Islet of Langerhans (tissue), 1 donor: ENCODE measurements at regions not wholly inside any gene's neighbourhood (a gene's known extent, or its start where the extent isn't known, plus 50 kb on each side); places are given as distances from the start of the nearest gene placed in this dataset.

Experiments
- FAIRE-seq: peaks from one replicate; lab custom pipeline; 2011; peaks lifted over from hg19 to GRCh38; lab: Jason Lieb, UNC

DNA sequence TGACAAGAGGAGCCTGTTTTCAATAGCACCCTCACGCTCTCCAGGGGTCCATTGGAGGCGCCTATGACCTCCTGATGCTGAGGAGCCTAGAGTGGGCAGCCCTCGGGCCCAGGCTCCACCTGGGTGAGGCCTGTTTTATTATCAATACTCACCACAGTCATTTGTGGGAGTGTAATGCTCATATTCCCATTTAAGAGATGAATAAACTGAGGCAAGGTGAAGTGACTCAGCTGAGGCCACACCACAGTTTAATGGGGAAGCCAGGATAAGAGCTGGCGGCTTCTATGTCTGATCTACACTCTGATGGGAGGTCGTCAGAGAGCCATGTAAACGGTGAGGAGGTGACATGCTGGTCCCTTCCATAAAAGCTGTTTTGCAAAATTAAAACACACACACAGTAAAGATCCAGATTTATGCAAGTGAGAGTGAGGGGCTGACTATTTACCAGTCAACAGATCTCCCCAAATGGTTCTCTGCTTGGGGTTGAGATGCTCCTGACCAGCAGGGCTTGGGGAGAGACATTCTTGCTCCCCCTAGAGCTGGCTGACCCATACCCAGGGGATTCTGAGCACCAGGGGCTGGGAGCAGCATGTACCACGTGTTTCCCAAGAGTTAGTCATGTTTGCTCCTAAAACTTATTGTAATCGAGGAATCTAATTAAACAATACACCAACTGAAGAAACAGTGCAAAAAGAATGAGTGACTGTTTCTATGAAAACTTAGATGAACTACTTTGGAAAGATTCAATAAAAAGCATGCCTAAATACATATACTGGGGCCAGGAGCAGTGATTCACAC, 81.0 kb upstream of the INSIG1 start:
- no peak for FAIRE-seq

- FAIRE-seq = no peak
These were observed 80.0 kb upstream of the INSIG1 start for GRCh38 chr7:155217634-155218033.

- FAIRE-seq = no peak
These were observed 79.2 kb upstream of the INSIG1 start for GRCh38 chr7:155218276-155219153.

DNA sequence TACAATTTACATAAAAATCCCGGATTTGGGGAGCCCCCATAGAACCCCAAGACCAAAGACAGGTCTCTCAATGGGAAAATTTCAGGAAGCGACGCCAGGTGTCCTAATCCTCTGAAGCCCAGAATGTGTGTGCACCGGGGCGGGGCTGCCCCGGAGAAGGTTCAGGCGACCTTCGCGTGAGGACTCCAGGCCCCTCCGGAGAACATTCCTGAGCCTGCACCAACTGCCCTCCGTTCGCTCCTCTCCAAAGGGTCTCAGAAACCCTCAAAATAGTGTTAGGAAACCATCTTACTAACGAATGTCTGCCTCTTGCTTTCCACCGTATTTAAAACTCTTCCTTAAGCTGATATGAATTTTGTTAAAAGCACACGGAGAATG, 78.5 kb upstream of the INSIG1 start:
- FAIRE-seq = no peak

DNA sequence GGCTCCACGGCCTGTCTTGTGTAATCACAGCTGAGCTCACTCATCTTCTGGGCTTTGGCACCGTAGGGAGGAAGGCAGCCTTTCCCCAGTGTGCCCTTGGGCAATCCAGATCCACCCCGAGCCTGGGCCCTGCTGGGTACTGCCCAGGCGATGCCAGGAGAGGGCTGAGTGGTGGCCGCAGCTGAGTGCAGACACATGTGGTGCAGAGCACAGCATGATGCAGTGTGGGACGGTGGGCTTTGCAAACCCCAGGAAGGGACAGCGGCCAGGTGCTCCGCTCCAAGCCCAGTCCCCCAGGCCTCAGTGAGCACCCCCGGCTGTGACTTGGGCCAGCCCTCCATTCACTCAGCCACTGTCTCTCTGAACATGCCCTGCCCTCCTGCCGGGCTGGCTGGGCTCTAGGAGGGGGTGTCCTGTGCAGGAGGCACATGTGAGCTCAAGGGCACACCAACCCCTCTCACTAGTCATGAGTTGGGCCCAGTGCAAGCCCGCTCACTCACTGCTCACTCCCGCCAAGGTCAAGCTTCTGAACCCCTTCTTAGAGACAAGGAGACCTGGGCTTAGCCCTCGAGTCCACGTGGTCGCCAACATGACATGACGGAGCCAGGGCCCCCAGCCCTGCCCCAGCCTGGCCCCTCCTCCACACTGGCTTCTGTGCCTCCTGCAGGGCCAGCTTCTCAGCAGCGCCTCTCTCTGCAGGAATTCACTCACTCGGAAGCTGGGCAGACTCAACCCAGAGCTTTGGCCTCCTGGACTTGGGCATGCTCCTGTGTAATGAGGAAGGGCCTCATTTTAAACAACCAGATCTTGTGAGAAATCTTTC, 77.5 kb upstream of the INSIG1 start:
- no peak for FAIRE-seq

DNA sequence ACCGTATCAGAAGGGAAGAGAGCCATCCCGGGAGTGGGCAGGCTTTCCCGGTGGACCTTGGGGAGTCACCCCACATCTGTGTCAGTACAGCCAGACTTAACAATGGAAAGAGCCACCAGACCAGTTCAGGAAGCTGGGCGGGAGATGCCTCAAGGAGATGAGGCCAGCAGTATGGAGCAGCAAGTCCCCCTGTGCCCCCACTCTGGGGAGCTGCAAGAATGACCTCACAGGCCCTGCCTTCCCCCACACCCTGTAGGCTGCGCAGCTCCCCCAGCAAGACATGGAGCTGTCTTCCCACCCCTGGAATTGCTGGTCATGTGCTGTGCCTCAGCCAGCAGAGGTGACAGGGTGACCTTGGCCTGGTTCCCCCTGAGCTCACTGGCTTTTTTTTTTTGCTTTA, 76.8 kb upstream of the INSIG1 start:
- no peak for FAIRE-seq

DNA sequence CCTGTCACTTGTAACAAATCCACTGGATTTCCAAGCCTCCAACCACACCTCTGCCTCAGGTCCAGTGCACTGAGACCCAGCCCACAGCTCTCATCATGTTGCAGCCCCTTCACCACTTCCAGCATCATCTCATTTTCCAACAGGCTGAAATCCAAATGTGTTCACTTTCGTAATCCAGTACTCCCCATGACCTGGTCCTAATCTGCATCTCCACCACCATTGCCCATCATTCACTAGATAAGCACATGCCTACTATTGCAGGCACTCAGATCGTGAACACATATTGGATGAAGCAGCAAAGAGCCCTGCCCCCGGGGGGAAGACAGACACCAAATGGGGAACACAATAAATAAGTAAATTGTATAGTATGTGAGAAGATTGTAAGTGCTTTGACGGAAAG, 76.1 kb upstream of the INSIG1 start:
- FAIRE-seq = no peak

- FAIRE-seq = no peak
These were observed 75.6 kb upstream of the INSIG1 start for GRCh38 chr7:155222061-155222460.

DNA sequence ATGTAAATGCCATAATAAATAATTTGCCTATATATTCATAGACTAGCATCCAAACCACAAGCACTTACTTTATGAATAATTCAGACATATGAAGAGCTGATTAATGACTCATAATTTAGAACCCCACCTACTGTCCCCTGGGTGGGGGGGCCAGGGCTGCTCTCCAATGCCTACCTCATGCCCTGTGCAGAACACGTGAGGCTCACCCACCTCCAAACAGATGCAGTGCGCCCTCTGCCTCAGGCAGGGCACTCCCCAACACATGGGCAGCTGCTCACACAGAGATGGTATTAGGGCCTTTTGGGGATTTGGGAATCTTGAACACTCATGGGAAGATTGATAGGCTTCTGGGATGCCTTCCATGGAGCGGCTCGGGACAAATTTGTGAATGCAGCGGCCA, 75.1 kb upstream of the INSIG1 start:
- no peak for FAIRE-seq

DNA sequence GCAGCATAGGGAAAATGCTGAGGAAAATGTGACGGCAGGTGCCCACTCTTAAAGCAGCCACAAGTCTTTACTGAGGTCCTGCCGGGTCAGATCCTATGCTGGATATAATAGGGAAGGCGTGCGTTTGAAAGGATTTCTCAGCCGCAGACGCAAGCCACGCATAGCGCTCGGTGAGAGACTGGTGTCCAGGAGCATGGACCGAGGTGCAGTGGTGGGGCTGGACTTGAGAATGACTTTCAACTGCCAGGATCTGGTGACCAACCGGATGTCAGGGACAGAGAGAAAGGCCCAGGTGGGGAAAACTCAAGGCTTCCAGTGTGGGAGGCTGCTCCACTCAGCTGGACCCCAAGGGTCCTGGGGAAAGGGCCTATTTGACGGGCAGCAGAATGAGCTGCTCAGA, 74.7 kb upstream of the INSIG1 start:
- no peak for FAIRE-seq

- no peak for FAIRE-seq
These were observed 74.2 kb upstream of the INSIG1 start for GRCh38 chr7:155223503-155223902.

- peak; percentile 84 for FAIRE-seq
These were observed 73.4 kb upstream of the INSIG1 start for GRCh38 chr7:155224116-155224811.

DNA sequence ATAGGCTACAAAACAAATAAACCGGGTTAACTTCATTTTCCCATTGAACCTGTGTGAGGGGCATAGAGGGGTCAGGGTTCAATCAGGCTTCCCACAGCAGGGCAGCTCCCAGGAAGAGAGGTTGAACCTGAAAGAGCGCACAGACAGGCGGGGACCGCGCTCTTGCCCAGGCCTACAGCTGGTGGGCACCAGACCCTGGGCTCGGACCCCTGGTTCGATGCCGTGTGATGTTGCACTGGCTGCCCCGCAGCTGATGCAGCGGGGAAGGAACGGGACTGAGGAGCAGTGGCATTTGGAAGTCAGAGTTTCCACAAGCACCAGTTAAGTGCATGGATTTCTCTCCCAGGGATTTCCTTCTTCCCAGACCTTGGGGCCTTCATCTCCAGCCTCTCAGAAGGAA, 72.6 kb upstream of the INSIG1 start:
- FAIRE-seq = no peak

DNA sequence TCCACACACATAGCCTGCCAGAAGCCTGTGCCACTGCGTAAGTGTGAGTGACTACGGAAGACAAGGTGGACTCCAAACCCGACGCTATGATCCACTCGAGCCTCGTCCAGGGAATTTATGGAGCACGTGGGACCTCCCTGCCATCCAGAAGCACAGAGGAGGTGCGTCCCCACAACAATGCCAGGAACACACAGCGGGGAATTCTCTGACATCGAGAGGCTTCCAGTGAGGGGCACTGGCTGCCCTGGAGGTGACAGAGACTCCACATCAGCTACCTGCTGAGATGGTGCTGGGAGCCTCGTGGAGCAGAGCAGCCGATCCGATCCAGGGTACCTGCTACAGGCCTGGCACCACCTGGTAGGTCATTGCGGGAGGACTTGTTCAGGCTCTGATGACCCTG, 72.2 kb upstream of the INSIG1 start:
- no peak for FAIRE-seq

GRCh38 chr7:155226261-155227003, 71.2 kb upstream of the INSIG1 start:
- FAIRE-seq = no peak

DNA sequence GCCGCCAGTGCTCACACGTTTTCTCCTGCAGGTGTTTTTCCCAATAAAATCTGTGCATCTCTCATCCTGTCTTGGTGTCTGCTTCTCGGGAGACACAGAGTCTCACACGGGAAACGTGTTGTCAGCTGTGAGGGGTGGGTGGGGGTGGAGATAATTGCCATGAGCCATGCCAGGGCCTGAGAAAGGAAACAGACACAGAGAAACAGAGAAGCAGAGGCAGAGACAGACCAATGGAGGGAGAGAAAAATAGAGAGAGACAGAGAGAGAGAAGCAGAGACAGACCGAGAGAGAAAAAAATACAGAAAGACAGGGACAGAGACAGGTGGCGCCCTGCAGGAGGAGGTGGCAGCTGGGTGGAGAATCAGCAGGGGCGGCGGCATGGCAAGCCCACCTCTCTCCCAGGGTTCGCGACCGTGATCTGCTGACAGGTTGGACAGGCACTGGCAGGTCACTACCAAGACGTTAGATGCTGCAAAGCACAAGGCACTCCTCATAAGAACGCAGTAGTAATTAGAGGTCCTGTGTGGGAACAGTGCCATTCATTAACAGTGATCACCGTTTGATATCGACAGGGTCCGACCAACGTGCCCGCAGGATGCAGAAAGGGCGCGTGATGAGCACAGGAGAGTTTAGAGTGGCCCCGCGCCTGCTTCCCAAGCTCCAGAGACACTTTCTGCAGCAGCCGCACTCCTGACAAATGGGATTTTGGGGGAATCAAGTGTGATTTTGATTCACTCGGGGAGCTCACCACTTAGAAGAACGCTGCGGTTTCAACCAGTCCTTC, 70.5 kb upstream of the INSIG1 start:
- no peak for FAIRE-seq

DNA sequence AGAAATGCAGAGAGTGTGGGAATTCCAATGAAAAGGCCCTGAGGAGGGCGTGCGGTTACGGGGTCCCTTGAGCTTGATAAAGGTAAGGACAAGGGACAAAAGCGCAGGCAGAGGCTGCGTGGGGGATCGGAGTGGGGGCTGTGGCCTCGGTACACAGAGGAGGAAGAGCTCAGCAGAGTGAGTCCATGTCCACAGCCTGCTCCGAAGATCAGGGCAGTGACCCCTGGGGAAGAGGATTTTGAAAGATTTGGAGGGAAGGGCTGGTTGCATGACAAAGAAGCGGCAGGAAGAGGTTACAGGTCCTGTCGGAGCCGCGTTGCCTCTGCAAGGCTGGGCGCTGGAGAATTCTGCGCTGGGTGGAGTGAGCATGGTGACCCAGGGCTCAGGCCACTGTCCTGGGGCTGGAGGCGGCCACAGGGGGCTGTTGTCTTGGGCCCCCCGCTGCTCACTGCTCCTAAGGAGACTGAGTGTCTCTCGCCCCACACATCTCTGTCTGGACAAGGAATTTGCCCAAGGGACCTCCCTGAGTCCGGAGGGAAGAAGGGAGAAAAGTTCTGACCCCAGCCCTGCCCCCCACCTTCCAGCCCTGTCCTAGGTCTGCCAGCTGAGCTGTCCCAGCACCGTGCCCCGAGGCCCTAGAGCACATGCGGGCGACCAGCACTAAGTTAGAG, 69.8 kb upstream of the INSIG1 start:
- FAIRE-seq = no peak

GRCh38 chr7:155228459-155228845, 69.2 kb upstream of the INSIG1 start:
- FAIRE-seq = no peak

DNA sequence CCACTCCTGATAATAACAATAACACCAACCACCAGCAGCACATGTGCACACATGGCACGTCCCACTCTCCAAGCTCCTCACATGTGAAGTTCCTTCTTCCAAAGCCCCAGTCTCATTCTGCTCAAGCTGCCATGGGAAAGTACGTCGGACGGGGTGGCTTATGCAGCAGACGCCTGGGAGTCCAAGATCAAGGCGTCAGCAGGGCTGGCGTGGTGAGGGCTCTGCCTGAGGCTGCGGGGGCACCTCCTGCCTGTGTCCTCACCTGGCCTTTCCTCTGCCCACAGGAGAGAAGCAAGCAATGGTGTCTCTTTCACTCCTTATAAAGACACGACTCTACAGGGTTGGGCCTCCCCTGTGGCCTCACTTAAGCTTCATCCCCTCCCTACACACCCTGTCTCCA, 68.8 kb upstream of the INSIG1 start:
- FAIRE-seq = no peak

DNA sequence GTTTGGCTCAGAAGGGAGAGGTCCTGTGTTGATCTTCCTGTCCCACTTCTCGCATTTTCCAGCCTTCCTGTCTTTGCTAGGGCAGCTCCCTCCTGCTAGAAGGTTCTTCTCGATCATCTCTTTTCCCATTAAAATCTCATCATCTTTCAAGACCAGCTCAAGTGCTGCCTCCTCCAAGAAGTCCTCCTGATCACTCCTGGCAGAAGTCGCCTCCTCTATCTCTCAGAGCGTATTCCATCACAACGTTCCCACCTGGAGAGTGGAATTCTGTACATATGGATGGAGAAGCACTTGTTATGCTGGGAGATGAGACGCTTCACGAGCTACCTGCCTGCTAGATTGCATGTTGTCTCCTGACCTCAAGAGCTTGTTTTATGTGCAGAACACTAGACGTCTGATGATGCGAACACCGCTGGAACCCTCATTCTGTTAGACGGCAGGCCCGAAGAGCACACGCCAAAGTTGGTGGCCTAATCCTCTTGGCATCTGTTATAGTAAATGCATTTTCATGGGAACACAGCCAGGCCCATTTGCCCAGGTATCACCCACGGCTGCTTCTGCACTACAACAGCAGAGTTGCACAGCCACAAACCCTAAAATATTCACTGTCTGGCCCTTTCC, 68.0 kb upstream of the INSIG1 start:
- FAIRE-seq = no peak
